Erythroblast (primary cell): ENCODE measurements at regions not wholly inside any gene's neighbourhood (a gene's known extent, or its start where the extent isn't known, plus 50 kb on each side); places are given as distances from the start of the nearest gene placed in this dataset.

Experiments
- GATA1 ChIP-seq: IDR thresholded peaks from 2 replicates; pipeline ENCODE4 v1.6.1; 2011; ENCODE audit warnings: low read depth, mild to moderate bottlenecking, control low read depth, low read length, moderate library complexity
- POLR2A ChIP-seq: IDR thresholded peaks from 2 replicates; pipeline ENCODE4 v1.6.1; 2011; ENCODE audit warnings: mild to moderate bottlenecking, low read length

DNA sequence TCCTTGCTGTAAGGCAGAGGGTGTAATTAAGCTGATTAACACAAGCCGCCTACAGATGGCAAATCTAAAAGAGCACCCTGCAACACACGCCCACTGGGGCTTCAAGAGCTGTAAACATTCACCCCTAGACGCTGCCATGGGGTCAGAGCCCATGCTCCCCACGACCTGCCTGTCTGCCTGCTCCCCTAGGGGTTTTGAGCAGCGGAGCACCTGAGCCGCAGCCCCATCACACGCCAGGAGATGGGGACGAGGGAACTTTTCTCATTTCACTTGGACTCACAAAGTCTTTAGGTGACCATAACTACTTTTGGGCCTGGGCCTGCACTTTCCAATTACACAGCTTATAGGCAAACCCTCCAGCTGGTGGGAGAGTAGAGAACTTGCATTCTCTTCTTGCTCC, 99.0 kb upstream of the SOX4 start:
- TF ChIP-seq POLR2A (no peak), GATA1 (no peak)
